HEK293 (cell line): ENCODE measurements at regions not wholly inside any gene's neighbourhood (a gene's known extent, or its start where the extent isn't known, plus 50 kb on each side); places are given as distances from the start of the nearest gene placed in this dataset.

Experiments used
- KLF1 ChIP-seq: fragments of 450-650 bp; formaldehyde crosslinking; IDR thresholded peaks from 2 replicates; pipeline ENCODE4 v1.5.1; 2016; ENCODE audit warnings: missing biosample characterization, missing genetic modification characterization
- KLF8 ChIP-seq: fragments of 450-650 bp; formaldehyde crosslinking; IDR thresholded peaks from 2 replicates; pipeline ENCODE4 v1.5.1; 2016; ENCODE audit warnings: missing biosample characterization, missing genetic modification characterization
- ZBTB21 ChIP-seq: fragments of 450-650 bp; formaldehyde crosslinking; IDR thresholded peaks from 2 replicates; pipeline ENCODE4 v1.5.1; 2017; ENCODE audit warnings: missing biosample characterization, missing genetic modification characterization
- ZNF202 ChIP-seq: fragments of 450-650 bp; formaldehyde crosslinking; IDR thresholded peaks from 2 replicates; pipeline ENCODE4 v1.5.1; 2016; ENCODE audit warnings: missing biosample characterization, missing genetic modification characterization, borderline replicate concordance
- ZNF214 ChIP-seq: fragments of 450-650 bp; formaldehyde crosslinking; IDR thresholded peaks from 2 replicates; pipeline ENCODE4 v1.5.1; 2017; ENCODE audit warnings: missing biosample characterization, mild to moderate bottlenecking, missing genetic modification characterization, borderline replicate concordance
- ZNF274 ChIP-seq, 2 experiments: fragments of 200-500 bp in 1 of 2; fragments of 450-650 bp in 1 of 2; sonication (Bioruptor generic) in 1 of 2; formaldehyde crosslinking in 1 of 2; IDR thresholded peaks; 2 replicates each; pipeline versions ENCODE4 v1.5.1 to v1.6.1; 2014 to 2016; ENCODE audit warnings: borderline replicate concordance in 1 of 2, inconsistent platforms in 1 of 2, low read length in 1 of 2, missing biosample characterization in 1 of 2, missing genetic modification characterization in 1 of 2
- ZNF621 ChIP-seq: fragments of 450-650 bp; formaldehyde crosslinking; IDR thresholded peaks from 2 replicates; pipeline ENCODE4 v1.5.1; 2017; ENCODE audit warnings: missing biosample characterization, missing genetic modification characterization
- TF ChIP-seq, protein P1 (sequence below): fragments of 450-650 bp; formaldehyde crosslinking; optimal IDR thresholded peaks from 2 replicates; pipeline ENCODE3; 2016; ENCODE audit warnings: missing biosample characterization, mild to moderate bottlenecking, missing genetic modification characterization

DNA sequence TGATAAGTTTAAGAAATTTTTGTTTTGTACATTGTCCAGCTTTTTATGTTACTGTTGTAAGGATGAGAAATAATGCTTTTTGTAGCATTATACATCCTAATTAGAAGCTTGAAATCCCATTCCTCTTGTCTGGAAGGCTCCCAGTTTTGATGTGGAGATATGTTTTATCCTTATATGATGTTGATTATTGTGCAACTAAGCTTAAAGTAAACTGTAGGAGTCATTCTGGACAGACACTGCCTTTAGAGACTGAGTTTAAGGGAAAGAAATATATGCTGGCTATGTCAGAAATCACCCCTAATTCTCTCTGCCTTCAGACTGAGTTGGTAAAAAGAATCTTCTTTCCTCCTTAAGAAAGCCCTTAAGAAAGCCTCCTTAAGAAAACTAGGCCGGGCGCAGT, 670.4 kb downstream of the ZPLD1 start:
- TF ChIP-seq ZNF202 (tag by site-specific recombination), result no peak
- no peak for TF ChIP-seq ZBTB21 (tag by site-specific recombination)
- TF ChIP-seq ZNF621 (tag by site-specific recombination), result no peak
- TF ChIP-seq, protein P1, sequence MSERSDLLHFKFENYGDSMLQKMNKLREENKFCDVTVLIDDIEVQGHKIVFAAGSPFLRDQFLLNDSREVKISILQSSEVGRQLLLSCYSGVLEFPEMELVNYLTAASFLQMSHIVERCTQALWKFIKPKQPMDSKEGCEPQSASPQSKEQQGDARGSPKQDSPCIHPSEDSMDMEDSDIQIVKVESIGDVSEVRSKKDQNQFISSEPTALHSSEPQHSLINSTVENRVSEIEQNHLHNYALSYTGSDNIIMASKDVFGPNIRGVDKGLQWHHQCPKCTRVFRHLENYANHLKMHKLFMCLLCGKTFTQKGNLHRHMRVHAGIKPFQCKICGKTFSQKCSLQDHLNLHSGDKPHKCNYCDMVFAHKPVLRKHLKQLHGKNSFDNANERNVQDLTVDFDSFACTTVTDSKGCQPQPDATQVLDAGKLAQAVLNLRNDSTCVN, result no peak
- TF ChIP-seq KLF1 (tag by site-specific recombination), result no peak
- no peak for TF ChIP-seq ZNF214 (tag by site-specific recombination)
- no peak for TF ChIP-seq ZNF274 (IDR thresholded peaks at IDR 0.05; ENCODE audit: low read length)
- no peak for TF ChIP-seq ZNF274 (tag by site-specific recombination; IDR thresholded peaks at IDR 0.05; ENCODE audit: borderline replicate concordance)
- no peak for TF ChIP-seq KLF8 (tag by site-specific recombination)
